ENCODE measurements at regions not wholly inside any gene's neighbourhood (a gene's known extent, or its start where the extent isn't known, plus 50 kb on each side); places are given as distances from the start of the nearest gene placed in this dataset.

- TF ChIP-seq ZNF114 (CRISPR knock-in tag; IDR thresholded peaks at IDR 0.05): no peak
- TF ChIP-seq CTCF (conservative IDR thresholded peaks at IDR 0.05; ENCODE audit: low read depth in 2 of 2): no peak
- no peak for TF ChIP-seq ETS1 (IDR thresholded peaks at IDR 0.05)
- no peak for TF ChIP-seq EZH2phosphoT487 (IDR thresholded peaks at IDR 0.05; ENCODE audit: unreplicated experiment)
- no peak for TF ChIP-seq EZH2 (IDR thresholded peaks at IDR 0.05; ENCODE audit: low read depth, unreplicated experiment)
- no peak for TF ChIP-seq ZNF331 (CRISPR knock-in tag; IDR thresholded peaks at IDR 0.05; ENCODE audit: low read depth)
- TF ChIP-seq JUNB (IDR thresholded peaks at IDR 0.05; ENCODE audit: unreplicated experiment): no peak
- no peak for TF ChIP-seq STAT1 (IDR thresholded peaks at IDR 0.05; ENCODE audit: unreplicated experiment)
- no peak for TF ChIP-seq CREB1 (CRISPR knock-in tag; IDR thresholded peaks at IDR 0.05; ENCODE audit: low read depth)
These were observed 1506.5 kb downstream of the TBC1D22A start (continued) for GRCh38 chr22:48268771-48269552.

GRCh38 chr22:48268293-48268692, 1505.8 kb downstream of the TBC1D22A start:
- DNase-seq (ENCODE audit: low spot score) (no peak), ATAC-seq (no peak)
- H2AFZ ChIP-seq: no peak overlapping the region
- no peaks in the 10 kb centered on the region for H3K27me3 ChIP-seq (ENCODE audit: insufficient read depth)
- Mint-ChIP-seq H3K36me3 (ENCODE audit: low read depth) (no peaks in the 10 kb centered on the region), H3K27ac (no peak overlapping the region), H3K27me3 (ENCODE audit: insufficient read depth, low read depth, poor library complexity) (peaks cover 8% of the 10 kb centered on the region), H3K4me3 (no peak overlapping the region), H3K4me1 (peaks cover 14% of the 10 kb centered on the region), H3K9me3 (no peaks in the 10 kb centered on the region)
- no peaks in the 10 kb centered on the region for H3K79me2 ChIP-seq (replicated peaks; ENCODE audit: insufficient read depth)
- H4K20me1 ChIP-seq (replicated peaks; ENCODE audit: insufficient read depth): no peaks in the 10 kb centered on the region
- H3K4me3 ChIP-seq: no peak overlapping the region
- no peak overlapping the region for H3K27ac ChIP-seq (ENCODE audit: low read depth)
- no peaks in the 10 kb centered on the region for H3K4me1 ChIP-seq (ENCODE audit: insufficient read depth)
- no peaks in the 10 kb centered on the region; the same call in 1 of the 2 replicates for H3K36me3 ChIP-seq (ENCODE audit: insufficient read depth)
- H3F3A ChIP-seq (replicated peaks; ENCODE audit: low read depth): no peaks in the 10 kb centered on the region
- no peaks in the 10 kb centered on the region for H3K9me2 ChIP-seq (ENCODE audit: insufficient read depth)
- no peak overlapping the region for H3K4me2 ChIP-seq
- no peak for TF ChIP-seq REST (IDR thresholded peaks at IDR 0.05; ENCODE audit: unreplicated experiment)
- no peak for TF ChIP-seq POLR2AphosphoS5 (IDR thresholded peaks at IDR 0.05; ENCODE audit: low read depth)
- TF ChIP-seq ETS1 (IDR thresholded peaks at IDR 0.05): no peak
- TF ChIP-seq ZNF114 (CRISPR knock-in tag; IDR thresholded peaks at IDR 0.05): no peak
- no peak for TF ChIP-seq NANOG (IDR thresholded peaks at IDR 0.05; ENCODE audit: borderline replicate concordance)
- TF ChIP-seq EZH2phosphoT487 (IDR thresholded peaks at IDR 0.05; ENCODE audit: unreplicated experiment): no peak
- no peak for TF ChIP-seq ZNF331 (CRISPR knock-in tag; IDR thresholded peaks at IDR 0.05; ENCODE audit: low read depth)
- no peak for TF ChIP-seq CTCF (conservative IDR thresholded peaks at IDR 0.05; ENCODE audit: low read depth in 2 of 2)

All from GM23338 (cell line).